VCaP (cell line): ENCODE measurements at regions not wholly inside any gene's neighbourhood (a gene's known extent, or its start where the extent isn't known, plus 50 kb on each side); places are given as distances from the start of the nearest gene placed in this dataset.

Experiments
- H3K27ac ChIP-seq: fragments of 450-650 bp; 2 replicates; pipeline ENCODE4 v1.5.1; 2017
- TF ChIP-seq, protein P1 (sequence below): fragments of 450-650 bp; conservative IDR thresholded peaks from 2 replicates; pipeline ENCODE4 v1.5.1; 2017; ENCODE audit warnings: mild to moderate bottlenecking, moderate library complexity

DNA sequence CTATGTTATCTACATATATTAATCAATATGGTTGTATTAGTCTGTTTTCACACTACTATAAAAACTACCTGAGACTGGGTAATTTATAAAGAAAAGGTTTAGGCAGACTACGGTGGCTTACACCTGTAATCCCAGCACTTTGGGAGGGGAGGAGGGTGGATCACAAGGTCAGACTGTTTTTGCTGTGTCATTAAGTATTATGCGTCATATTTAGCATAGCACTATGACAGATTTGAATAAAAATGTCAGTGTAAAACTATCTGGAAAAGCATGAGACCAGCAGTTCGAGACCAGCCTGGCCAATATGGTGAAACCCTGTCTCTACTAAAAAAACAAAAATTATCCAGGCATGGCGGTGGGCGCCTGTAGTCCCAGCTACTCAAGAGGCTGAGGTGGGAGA is 209.7 kb upstream of the ARHGAP24 start:
- TF ChIP-seq, protein P1, sequence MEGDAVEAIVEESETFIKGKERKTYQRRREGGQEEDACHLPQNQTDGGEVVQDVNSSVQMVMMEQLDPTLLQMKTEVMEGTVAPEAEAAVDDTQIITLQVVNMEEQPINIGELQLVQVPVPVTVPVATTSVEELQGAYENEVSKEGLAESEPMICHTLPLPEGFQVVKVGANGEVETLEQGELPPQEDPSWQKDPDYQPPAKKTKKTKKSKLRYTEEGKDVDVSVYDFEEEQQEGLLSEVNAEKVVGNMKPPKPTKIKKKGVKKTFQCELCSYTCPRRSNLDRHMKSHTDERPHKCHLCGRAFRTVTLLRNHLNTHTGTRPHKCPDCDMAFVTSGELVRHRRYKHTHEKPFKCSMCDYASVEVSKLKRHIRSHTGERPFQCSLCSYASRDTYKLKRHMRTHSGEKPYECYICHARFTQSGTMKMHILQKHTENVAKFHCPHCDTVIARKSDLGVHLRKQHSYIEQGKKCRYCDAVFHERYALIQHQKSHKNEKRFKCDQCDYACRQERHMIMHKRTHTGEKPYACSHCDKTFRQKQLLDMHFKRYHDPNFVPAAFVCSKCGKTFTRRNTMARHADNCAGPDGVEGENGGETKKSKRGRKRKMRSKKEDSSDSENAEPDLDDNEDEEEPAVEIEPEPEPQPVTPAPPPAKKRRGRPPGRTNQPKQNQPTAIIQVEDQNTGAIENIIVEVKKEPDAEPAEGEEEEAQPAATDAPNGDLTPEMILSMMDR, result no peak

DNA sequence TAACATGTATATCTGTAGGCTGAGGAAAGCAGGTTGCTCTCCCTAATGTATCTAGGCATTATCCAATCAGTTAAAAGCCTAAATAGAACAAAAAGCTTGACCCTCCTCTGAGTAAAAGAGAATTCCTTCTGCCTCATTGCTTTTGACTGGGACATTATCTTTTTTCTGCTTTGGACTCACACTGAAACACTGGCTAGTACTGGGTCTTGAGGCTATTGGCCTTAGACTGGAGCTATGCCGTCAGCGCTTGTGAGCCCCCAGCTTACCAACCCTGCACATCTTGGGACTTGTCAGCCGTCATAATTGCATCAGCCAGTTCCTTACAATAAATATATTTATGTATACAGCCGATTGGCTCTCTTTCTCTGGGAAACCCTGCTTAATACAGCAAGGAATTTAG is 206.8 kb upstream of the ARHGAP24 start:
- TF ChIP-seq, protein P1, result no peak

More for the DNA sequence above, 209.7 kb upstream of the ARHGAP24 start:
- H3K27ac ChIP-seq, result no peak overlapping the region

GRCh38 chr4:85268961-85269360 is 206.0 kb upstream of the ARHGAP24 start:
- TF ChIP-seq, protein P1, result no peak
- no peak overlapping the region for H3K27ac ChIP-seq

More for the DNA sequence above, 206.8 kb upstream of the ARHGAP24 start:
- H3K27ac ChIP-seq, result no peak overlapping the region

- TF ChIP-seq, protein P1, result no peak
- H3K27ac ChIP-seq, result no peak overlapping the region
These were observed 200.0 kb upstream of the ARHGAP24 start for GRCh38 chr4:85274955-85275354.

DNA sequence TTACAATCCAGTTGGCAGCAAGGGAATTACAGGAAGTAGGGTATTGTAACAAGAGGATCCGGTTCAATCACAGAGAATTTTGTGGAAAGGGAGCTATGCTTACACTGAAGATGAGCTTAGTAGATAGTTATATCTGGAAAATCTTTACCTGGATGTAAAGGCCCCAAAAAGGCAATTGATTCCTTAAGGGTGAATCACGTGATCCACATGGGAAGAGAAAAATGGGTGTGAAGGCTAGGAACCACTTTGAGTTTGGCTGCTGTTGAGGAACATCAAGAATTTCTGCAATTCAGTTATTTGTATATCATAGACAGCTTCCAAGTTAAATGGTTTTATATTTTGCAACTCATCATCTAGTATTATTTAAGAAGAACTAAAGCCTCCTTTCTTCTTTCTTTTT is 194.0 kb upstream of the ARHGAP24 start:
- TF ChIP-seq, protein P1, result no peak

DNA sequence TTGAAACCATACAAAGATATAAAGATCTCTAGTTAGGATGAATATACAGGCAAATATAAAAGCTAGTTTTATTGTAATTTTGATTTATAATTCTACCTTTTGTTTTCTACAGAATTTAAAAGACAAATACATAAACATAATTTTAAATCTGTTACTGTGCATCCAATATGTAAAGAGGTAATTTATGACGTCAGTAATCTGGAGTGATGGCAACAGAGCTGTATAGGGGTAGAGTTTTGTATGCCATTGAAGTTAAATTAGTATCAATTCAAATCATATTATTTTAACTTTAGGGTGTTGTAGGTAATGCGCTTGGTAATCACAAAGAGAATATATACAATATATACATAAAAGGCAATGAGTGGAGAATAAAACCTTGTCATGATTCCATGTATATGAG is 183.7 kb upstream of the ARHGAP24 start:
- TF ChIP-seq, protein P1, result no peak
- no peak overlapping the region for H3K27ac ChIP-seq

More for the DNA sequence above, 194.0 kb upstream of the ARHGAP24 start:
- no peak overlapping the region for H3K27ac ChIP-seq

- TF ChIP-seq, protein P1, result no peak
These were observed 176.9 kb upstream of the ARHGAP24 start for GRCh38 chr4:85298037-85298436.

More at GRCh38 chr4:85298037-85298436, 176.9 kb upstream of the ARHGAP24 start:
- no peak overlapping the region for H3K27ac ChIP-seq
